ENCODE measurements at regions not wholly inside any gene's neighbourhood (a gene's known extent, or its start where the extent isn't known, plus 50 kb on each side); places are given as distances from the start of the nearest gene placed in this dataset.

- peaks cover 35% of the 10 kb centered on the region for H3K27me3 Mint-ChIP-seq
These were observed 190.6 kb upstream of the SPRED2 start for GRCh38 chr2:65622951-65623535.

GRCh38 chr2:65622499-65622898, 190.1 kb upstream of the SPRED2 start:
- no peak for DNase-seq
- Histone ChIP-seq H3K9me3 (ENCODE audit: control insufficient read depth in 2 of 2, low read length in 2 of 2) (no peaks in the 10 kb centered on the region), H3K4me3 (ENCODE audit: low read depth, low read length) (no peak overlapping the region), H3K36me3 (ENCODE audit: control insufficient read depth, insufficient read depth, low read length) (no peaks in the 10 kb centered on the region), H3K27me3 (ENCODE audit: control insufficient read depth, insufficient read depth, low read length) (peaks cover 12% of the 10 kb centered on the region), H3K4me1 (ENCODE audit: control insufficient read depth, insufficient read depth, low read length, poor library complexity, severe bottlenecking) (no peaks in the 10 kb centered on the region), H3K27ac (ENCODE audit: insufficient read depth, low read length, poor library complexity, severe bottlenecking) (no peak overlapping the region)
- peaks cover 0 to 4% (median 0%) of the 10 kb centered on the region in 7 donors for H3K9me3 Mint-ChIP-seq
- peaks cover 0 to 9% (median 3%) of the 10 kb centered on the region in 4 donors for H3K4me1 Mint-ChIP-seq
- H3K27ac Mint-ChIP-seq = no peak overlapping the region
- H3K4me3 Mint-ChIP-seq = no peak overlapping the region
- no peak for ATAC-seq (ENCODE audit: low read depth in 2 of 2)
- H3K36me3 Mint-ChIP-seq = no peaks in the 10 kb centered on the region
- peaks cover 38% of the 10 kb centered on the region for H3K27me3 Mint-ChIP-seq

More at GRCh38 chr2:65622951-65623535, 190.6 kb upstream of the SPRED2 start:
- Histone ChIP-seq H3K9me3 (ENCODE audit: control insufficient read depth in 2 of 2, low read length in 2 of 2) (no peaks in the 10 kb centered on the region), H3K27me3 (ENCODE audit: control insufficient read depth, insufficient read depth, low read length) (peaks cover 16% of the 10 kb centered on the region), H3K27ac (ENCODE audit: insufficient read depth, low read length, poor library complexity, severe bottlenecking) (no peak overlapping the region), H3K4me3 (ENCODE audit: low read depth, low read length) (no peak overlapping the region), H3K4me1 (ENCODE audit: control insufficient read depth, insufficient read depth, low read length, poor library complexity, severe bottlenecking) (no peaks in the 10 kb centered on the region), H3K36me3 (ENCODE audit: control insufficient read depth, insufficient read depth, low read length) (no peaks in the 10 kb centered on the region)
- Mint-ChIP-seq H3K4me1 (peaks cover 0 to 9% (median 3%) of the 10 kb centered on the region in 4 donors), H3K4me3 (no peak overlapping the region), H3K27ac (no peak overlapping the region), H3K9me3 (peaks cover 0 to 4% (median 0%) of the 10 kb centered on the region in 7 donors), H3K36me3 (no peaks in the 10 kb centered on the region)
- no peak for DNase-seq
- ATAC-seq (ENCODE audit: low read depth in 2 of 2) = no peak

GRCh38 chr2:65620524-65620923, 188.1 kb upstream of the SPRED2 start:
- H3K27ac ChIP-seq (ENCODE audit: insufficient read depth, low read length, poor library complexity, severe bottlenecking) = no peak overlapping the region
- Mint-ChIP-seq H3K27me3 (peaks cover 44% of the 10 kb centered on the region), H3K27ac (no peak overlapping the region)

DNA sequence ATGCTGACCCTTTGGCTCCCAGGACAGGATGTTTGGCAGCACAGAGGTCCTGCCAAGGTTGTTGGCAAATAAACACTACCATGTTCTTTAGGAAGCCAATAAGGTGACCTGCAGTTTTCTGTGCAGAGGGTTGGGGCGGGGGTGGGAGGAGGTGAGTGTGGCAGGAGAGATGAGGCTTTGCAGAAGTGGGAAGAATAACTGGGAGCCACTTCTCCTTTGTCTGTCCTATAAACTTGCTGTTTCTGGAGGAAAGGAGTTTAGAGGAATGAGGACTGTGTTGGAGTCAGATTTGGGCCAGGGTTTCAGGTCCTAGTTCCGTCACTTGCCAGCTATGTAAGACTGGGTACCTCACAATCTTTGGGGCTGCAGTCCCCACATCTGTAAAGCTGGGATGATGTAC, 187.6 kb upstream of the SPRED2 start:
- Histone ChIP-seq H3K27ac (ENCODE audit: insufficient read depth, low read length, poor library complexity, severe bottlenecking) (no peak overlapping the region), H3K4me1 (ENCODE audit: control insufficient read depth, insufficient read depth, low read length, poor library complexity, severe bottlenecking) (no peaks in the 10 kb centered on the region), H3K4me3 (ENCODE audit: low read depth, low read length) (no peak overlapping the region), H3K9me3 (ENCODE audit: control insufficient read depth in 2 of 2, low read length in 2 of 2) (no peaks in the 10 kb centered on the region), H3K36me3 (ENCODE audit: control insufficient read depth, insufficient read depth, low read length) (no peaks in the 10 kb centered on the region), H3K27me3 (ENCODE audit: control insufficient read depth, insufficient read depth, low read length) (peaks cover 12% of the 10 kb centered on the region)
- peaks cover 0 to 4% (median 0%) of the 10 kb centered on the region in 7 donors for H3K9me3 Mint-ChIP-seq
- H3K4me3 Mint-ChIP-seq = no peak overlapping the region
- H3K4me1 Mint-ChIP-seq = peaks cover 0 to 9% (median 3%) of the 10 kb centered on the region in 4 donors
- peaks cover 42% of the 10 kb centered on the region for H3K27me3 Mint-ChIP-seq
- DNase-seq (no peak), ATAC-seq (ENCODE audit: low read depth in 2 of 2) (no peak)
- H3K36me3 Mint-ChIP-seq = no peaks in the 10 kb centered on the region
- H3K27ac Mint-ChIP-seq = no peak overlapping the region

More at GRCh38 chr2:65620524-65620923, 188.1 kb upstream of the SPRED2 start:
- Histone ChIP-seq H3K27me3 (ENCODE audit: control insufficient read depth, insufficient read depth, low read length) (peaks cover 12% of the 10 kb centered on the region), H3K4me3 (ENCODE audit: low read depth, low read length) (no peak overlapping the region), H3K4me1 (ENCODE audit: control insufficient read depth, insufficient read depth, low read length, poor library complexity, severe bottlenecking) (no peaks in the 10 kb centered on the region), H3K36me3 (ENCODE audit: control insufficient read depth, insufficient read depth, low read length) (no peaks in the 10 kb centered on the region), H3K9me3 (ENCODE audit: control insufficient read depth in 2 of 2, low read length in 2 of 2) (no peaks in the 10 kb centered on the region)
- H3K4me3 Mint-ChIP-seq = no peak overlapping the region
- no peak for ATAC-seq (ENCODE audit: low read depth in 2 of 2)
- no peaks in the 10 kb centered on the region for H3K36me3 Mint-ChIP-seq
- peaks cover 0 to 9% (median 3%) of the 10 kb centered on the region in 4 donors for H3K4me1 Mint-ChIP-seq
- DNase-seq = no peak
- H3K9me3 Mint-ChIP-seq = peaks cover 0 to 4% (median 0%) of the 10 kb centered on the region in 7 donors

- Histone ChIP-seq H3K4me3 (ENCODE audit: low read depth, low read length) (no peak overlapping the region), H3K4me1 (ENCODE audit: control insufficient read depth, insufficient read depth, low read length, poor library complexity, severe bottlenecking) (no peaks in the 10 kb centered on the region), H3K36me3 (ENCODE audit: control insufficient read depth, insufficient read depth, low read length) (no peaks in the 10 kb centered on the region), H3K27me3 (ENCODE audit: control insufficient read depth, insufficient read depth, low read length) (peaks cover 5% of the 10 kb centered on the region), H3K27ac (ENCODE audit: insufficient read depth, low read length, poor library complexity, severe bottlenecking) (no peak overlapping the region), H3K9me3 (ENCODE audit: control insufficient read depth in 2 of 2, low read length in 2 of 2) (no peaks in the 10 kb centered on the region)
- H3K9me3 Mint-ChIP-seq = peaks cover 0 to 4% (median 0%) of the 10 kb centered on the region in 7 donors
- peaks cover 40% of the 10 kb centered on the region for H3K27me3 Mint-ChIP-seq
- H3K4me3 Mint-ChIP-seq = no peak overlapping the region
- DNase-seq (no peak), ATAC-seq (ENCODE audit: low read depth in 2 of 2) (no peak)
- H3K36me3 Mint-ChIP-seq = no peaks in the 10 kb centered on the region
- H3K27ac Mint-ChIP-seq = no peak overlapping the region
- H3K4me1 Mint-ChIP-seq = no peaks in the 10 kb centered on the region
These were observed 183.2 kb upstream of the SPRED2 start for GRCh38 chr2:65615602-65616001.

- H3K27ac ChIP-seq (ENCODE audit: insufficient read depth, low read length, poor library complexity, severe bottlenecking) = no peak overlapping the region
- H3K27ac Mint-ChIP-seq = no peak overlapping the region
- H3K36me3 Mint-ChIP-seq = no peaks in the 10 kb centered on the region
- no peaks in the 10 kb centered on the region for H3K4me1 ChIP-seq (ENCODE audit: control insufficient read depth, insufficient read depth, low read length, poor library complexity, severe bottlenecking)
- no peaks in the 10 kb centered on the region for H3K36me3 ChIP-seq (ENCODE audit: control insufficient read depth, insufficient read depth, low read length)
- no peak overlapping the region for H3K4me3 Mint-ChIP-seq
- peaks cover 28% of the 10 kb centered on the region for H3K27me3 Mint-ChIP-seq
- DNase-seq = no peak
- H3K4me1 Mint-ChIP-seq = no peaks in the 10 kb centered on the region
- no peaks in the 10 kb centered on the region for H3K9me3 ChIP-seq (ENCODE audit: control insufficient read depth in 2 of 2, low read length in 2 of 2)
- no peak for ATAC-seq (ENCODE audit: low read depth in 2 of 2)
- peaks cover 0 to under 1% (median 0%) of the 10 kb centered on the region in 7 donors for H3K9me3 Mint-ChIP-seq
- H3K4me3 ChIP-seq (ENCODE audit: low read depth, low read length) = no peak overlapping the region
- no peaks in the 10 kb centered on the region for H3K27me3 ChIP-seq (ENCODE audit: control insufficient read depth, insufficient read depth, low read length)
These were observed 181.7 kb upstream of the SPRED2 start for GRCh38 chr2:65613968-65614555.

- Mint-ChIP-seq H3K4me3 (no peak overlapping the region), H3K27me3 (peaks cover 10% of the 10 kb centered on the region), H3K9me3 (no peaks in the 10 kb centered on the region), H3K27ac (peak overlapping the region in 1 of 3 donors; percentile 19), H3K36me3 (no peaks in the 10 kb centered on the region), H3K4me1 (peaks cover 0 to under 1% (median under 1%) of the 10 kb centered on the region in 4 donors)
- no peak for ATAC-seq (ENCODE audit: low read depth in 2 of 2)
- no peaks in the 10 kb centered on the region for H3K4me1 ChIP-seq (ENCODE audit: control insufficient read depth, insufficient read depth, low read length, poor library complexity, severe bottlenecking)
- H3K27ac ChIP-seq (ENCODE audit: insufficient read depth, low read length, poor library complexity, severe bottlenecking) = no peak overlapping the region
- H3K9me3 ChIP-seq (ENCODE audit: control insufficient read depth in 2 of 2, low read length in 2 of 2) = no peaks in the 10 kb centered on the region
- H3K27me3 ChIP-seq (ENCODE audit: control insufficient read depth, insufficient read depth, low read length) = no peaks in the 10 kb centered on the region
- H3K4me3 ChIP-seq (ENCODE audit: low read depth, low read length) = no peak overlapping the region
- H3K36me3 ChIP-seq (ENCODE audit: control insufficient read depth, insufficient read depth, low read length) = no peaks in the 10 kb centered on the region
- no peak for DNase-seq
These were observed 179.1 kb upstream of the SPRED2 start for GRCh38 chr2:65611488-65611887.

DNA sequence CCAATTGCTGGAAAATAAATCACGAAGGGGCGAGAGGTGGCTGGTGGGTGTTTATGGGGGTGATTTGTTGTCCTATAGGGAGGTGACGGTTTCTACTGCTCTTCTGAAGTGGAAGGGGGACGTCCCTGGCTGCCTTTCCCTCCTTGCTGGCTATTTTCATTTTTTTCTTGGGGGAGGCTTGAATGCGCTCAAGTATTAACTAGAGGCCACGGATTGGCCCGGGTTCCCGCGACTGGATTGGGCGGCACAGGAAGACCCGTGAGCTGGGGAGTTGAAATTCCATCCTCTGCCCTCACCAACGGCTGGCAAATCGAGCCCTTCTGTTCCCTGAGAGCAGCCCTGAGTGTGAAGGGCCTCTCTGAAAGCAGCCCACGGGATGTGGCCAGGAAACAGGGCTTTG, 176.5 kb upstream of the SPRED2 start:
- no peaks in the 10 kb centered on the region for H3K4me1 ChIP-seq (ENCODE audit: control insufficient read depth, insufficient read depth, low read length, poor library complexity, severe bottlenecking)
- DNase-seq (no peak), ATAC-seq (ENCODE audit: low read depth in 2 of 2) (no peak)
- H3K36me3 ChIP-seq (ENCODE audit: control insufficient read depth, insufficient read depth, low read length) = no peaks in the 10 kb centered on the region
- Mint-ChIP-seq H3K4me1 (peaks cover 0 to 10% (median 7%) of the 10 kb centered on the region in 4 donors), H3K4me3 (no peak overlapping the region), H3K27ac (no peak overlapping the region), H3K36me3 (no peaks in the 10 kb centered on the region), H3K27me3 (peaks cover 10% of the 10 kb centered on the region), H3K9me3 (no peaks in the 10 kb centered on the region)
- H3K27me3 ChIP-seq (ENCODE audit: control insufficient read depth, insufficient read depth, low read length) = no peaks in the 10 kb centered on the region
- no peak overlapping the region for H3K4me3 ChIP-seq (ENCODE audit: low read depth, low read length)
- H3K27ac ChIP-seq (ENCODE audit: insufficient read depth, low read length, poor library complexity, severe bottlenecking) = no peak overlapping the region
- no peaks in the 10 kb centered on the region for H3K9me3 ChIP-seq (ENCODE audit: control insufficient read depth in 2 of 2, low read length in 2 of 2)
